Lower lobe of right lung (tissue), 2 donors: ENCODE measurements at regions not wholly inside any gene's neighbourhood (a gene's known extent, or its start where the extent isn't known, plus 50 kb on each side); places are given as distances from the start of the nearest gene placed in this dataset.

ENCODE experiments used
- ATAC-seq, 2 donors: fragments of 200-7000 bp; cut with Tn5 transposase; one replicate each; pipeline ENCODE4 v1.9.1; 2020 to 2022; ENCODE audit warnings: mild to moderate bottlenecking in 2 of 2, moderate library complexity in 2 of 2
- DNase-seq: peaks from one replicate; pipeline ENCODE4 v3.0.0-alpha.2; 2020
- H3K27ac ChIP-seq: fragments of 200-600 bp; one replicate; pipeline ENCODE4 v1.8.0; 2022
- H3K27me3 ChIP-seq: fragments of 200-600 bp; one replicate; pipeline ENCODE4 v1.8.0; 2022; ENCODE audit warnings: low read depth
- H3K36me3 ChIP-seq: fragments of 200-600 bp; one replicate; pipeline ENCODE4 v1.8.0; 2022; ENCODE audit warnings: mild to moderate bottlenecking
- H3K4me1 ChIP-seq: fragments of 200-600 bp; one replicate; pipeline ENCODE4 v1.8.0; 2022
- H3K4me3 ChIP-seq: fragments of 200-600 bp; one replicate; pipeline ENCODE4 v1.8.0; 2022; ENCODE audit warnings: mild to moderate bottlenecking
- H3K9me3 ChIP-seq: fragments of 200-600 bp; one replicate; pipeline ENCODE4 v1.8.0; 2022
- CTCF ChIP-seq: fragments of 200-600 bp; IDR thresholded peaks from one replicate; pipeline ENCODE4 v1.8.0; 2022; ENCODE audit warnings: antibody characterized with exemption, mild to moderate bottlenecking
- intact Hi-C: fragments of 100-400 bp; cut with DNase I; formaldehyde crosslinking; loops from one replicate; pipeline ENCODE4 v1.11.0; 2022
- donor health status: DM: no; HTN: yes; CAD: no; lungs with severe emphysema.

GRCh38 chr3:96236522-96236921 lies 577.9 kb upstream of the EPHA6 start:
- Histone ChIP-seq H3K4me1 (no peaks in the 10 kb centered on the region), H3K9me3 (no peaks in the 10 kb centered on the region), H3K36me3 (no peaks in the 10 kb centered on the region), H3K4me3 (no peak overlapping the region), H3K27ac (no peak overlapping the region), H3K27me3 (no peaks in the 10 kb centered on the region)
- DNase-seq (no peak), ATAC-seq (no peak)
- no peak for TF ChIP-seq CTCF
- intact Hi-C loops: no loop called here

GRCh38 chr3:96259299-96259698 lies 555.1 kb upstream of the EPHA6 start:
- ATAC-seq (no peak), DNase-seq (no peak)

GRCh38 chr3:96264701-96265100 lies 549.7 kb upstream of the EPHA6 start:
- no peak for ATAC-seq
- no peak for TF ChIP-seq CTCF
- H3K4me3 ChIP-seq: no peak overlapping the region
- H3K27me3 ChIP-seq: no peaks in the 10 kb centered on the region
- DNase-seq: no peak
- intact Hi-C loops: no loop called here
- H3K4me1 ChIP-seq: no peaks in the 10 kb centered on the region
- H3K36me3 ChIP-seq: no peaks in the 10 kb centered on the region
- no peak overlapping the region for H3K27ac ChIP-seq
- no peaks in the 10 kb centered on the region for H3K9me3 ChIP-seq

More at GRCh38 chr3:96259299-96259698, 555.1 kb upstream of the EPHA6 start:
- no peaks in the 10 kb centered on the region for H3K27me3 ChIP-seq
- no peaks in the 10 kb centered on the region for H3K36me3 ChIP-seq
- no peaks in the 10 kb centered on the region for H3K4me1 ChIP-seq
- H3K9me3 ChIP-seq: no peaks in the 10 kb centered on the region
- H3K27ac ChIP-seq: no peak overlapping the region
- intact Hi-C loops: no loop called here
- no peak overlapping the region for H3K4me3 ChIP-seq
- TF ChIP-seq CTCF: no peak

- ATAC-seq (no peak), DNase-seq (no peak)
- H3K4me1 ChIP-seq: no peaks in the 10 kb centered on the region
- no peaks in the 10 kb centered on the region for H3K36me3 ChIP-seq
- no peak overlapping the region for H3K27ac ChIP-seq
- intact Hi-C loops: no loop called here
- TF ChIP-seq CTCF: no peak
- H3K9me3 ChIP-seq: no peaks in the 10 kb centered on the region
- H3K4me3 ChIP-seq: no peak overlapping the region
- no peaks in the 10 kb centered on the region for H3K27me3 ChIP-seq
Observed at GRCh38 chr3:96266395-96267190, 547.8 kb upstream of the EPHA6 start.

- no peaks in the 10 kb centered on the region for H3K9me3 ChIP-seq
- no peak for TF ChIP-seq CTCF
- H3K4me3 ChIP-seq: no peak overlapping the region
- H3K27me3 ChIP-seq: no peaks in the 10 kb centered on the region
- no peaks in the 10 kb centered on the region for H3K4me1 ChIP-seq
- intact Hi-C loops: no loop called here
- ATAC-seq: no peak
- no peaks in the 10 kb centered on the region for H3K36me3 ChIP-seq
- no peak overlapping the region for H3K27ac ChIP-seq
- no peak for DNase-seq
Observed at GRCh38 chr3:96267577-96267976, 546.8 kb upstream of the EPHA6 start.
